ENCODE measurements at regions not wholly inside any gene's neighbourhood (a gene's known extent, or its start where the extent isn't known, plus 50 kb on each side); places are given as distances from the start of the nearest gene placed in this dataset.
A peak's percentile ranks its signal among the peaks of the same experiment; 100 is the strongest.

DNA sequence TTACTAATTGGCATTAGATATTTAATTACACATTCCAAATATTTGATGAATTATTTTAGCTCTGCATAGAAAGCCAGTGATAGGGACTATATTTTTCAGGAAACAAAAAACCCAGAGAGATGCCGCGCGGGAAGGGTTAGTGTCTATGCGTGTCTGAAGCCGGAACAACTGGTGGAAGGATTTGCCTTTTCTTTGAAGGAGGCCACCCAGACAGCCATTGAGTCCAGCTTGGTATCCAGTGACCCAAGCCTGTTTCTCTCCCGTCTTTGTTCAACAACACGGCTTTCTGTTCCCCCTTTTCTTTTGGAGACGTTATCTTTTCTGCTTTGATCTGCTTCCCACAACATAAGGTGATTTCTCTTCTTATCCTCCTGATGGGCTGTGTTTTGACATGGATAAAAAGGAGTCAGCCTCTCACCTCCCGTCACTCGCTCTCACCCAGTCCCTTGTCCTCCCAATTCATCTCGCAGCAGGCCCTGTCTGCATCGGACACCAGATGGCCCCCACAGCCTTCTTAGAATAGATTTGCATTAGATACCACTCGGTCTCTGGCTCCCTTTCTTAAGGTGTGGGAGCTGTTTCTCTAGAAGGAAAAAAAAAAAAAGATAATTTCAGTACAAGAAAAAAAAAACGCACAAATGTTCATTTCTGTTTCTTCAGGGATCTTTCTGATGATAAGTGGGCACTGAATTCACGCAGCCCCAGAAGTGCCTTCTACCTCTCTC, 361.8 kb downstream of the ZNF536 start:
- DNase-seq, result no peak

DNA sequence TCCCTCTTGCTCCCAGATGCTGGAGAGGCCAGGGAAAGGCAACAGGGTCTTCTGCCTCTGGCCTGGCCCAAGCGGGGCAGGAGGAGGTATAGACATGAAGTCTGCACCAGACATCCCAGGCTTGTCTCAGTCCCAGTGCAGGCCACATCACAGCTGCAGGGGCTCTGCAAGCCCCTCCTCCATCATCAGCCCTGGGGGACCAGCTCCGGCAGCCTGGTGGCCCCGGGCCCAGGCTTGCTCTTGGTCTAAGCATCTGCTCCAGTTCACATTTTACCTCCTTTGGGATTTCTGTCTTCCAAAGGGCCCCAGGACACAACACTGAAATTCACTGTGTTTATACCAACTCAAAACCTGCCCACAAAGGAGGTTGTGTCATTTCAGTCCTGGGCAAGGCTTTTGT, 359.4 kb downstream of the ZNF536 start:
- DNase-seq, result no peak

DNA sequence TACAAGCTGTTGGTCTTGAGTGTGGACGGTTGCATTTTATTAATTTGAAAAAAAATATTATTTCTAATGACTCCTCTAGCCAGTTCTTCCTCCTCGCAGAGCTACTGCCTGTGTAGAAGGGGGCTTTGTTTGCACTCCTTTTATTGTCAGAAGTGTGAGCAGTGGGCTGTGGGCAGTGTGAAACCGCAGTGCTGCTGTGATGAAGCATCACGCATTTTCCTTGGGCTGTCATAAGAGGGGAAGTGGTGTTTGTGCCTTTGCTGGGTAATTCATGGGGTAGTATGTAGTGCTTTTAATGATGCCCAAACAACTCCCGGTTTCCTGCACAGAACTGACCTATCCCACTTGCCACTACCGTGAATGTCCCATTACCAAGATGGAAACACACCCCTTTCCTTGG, 357.3 kb downstream of the ZNF536 start:
- DNase-seq, result no peak

DNA sequence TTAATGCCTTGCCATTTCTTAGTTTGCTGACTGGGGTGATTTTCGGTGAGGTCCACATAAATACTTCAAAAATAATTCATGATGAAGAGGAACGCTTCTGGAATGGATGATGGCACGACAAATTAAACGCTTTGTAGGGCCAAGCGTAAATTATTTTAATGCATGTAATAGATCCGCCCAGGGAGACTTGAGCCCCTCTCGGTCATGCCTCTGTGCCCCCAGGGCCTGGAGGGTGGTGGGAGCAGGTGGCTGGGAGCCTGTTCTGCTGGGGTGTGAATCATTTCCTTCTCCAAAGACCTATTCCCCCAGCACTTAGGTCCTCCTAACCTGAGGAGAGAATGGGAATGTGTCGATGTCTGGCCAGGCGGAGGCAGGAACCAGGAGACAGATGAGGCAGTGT, 350.6 kb downstream of the ZNF536 start:
- no peak for DNase-seq

DNA sequence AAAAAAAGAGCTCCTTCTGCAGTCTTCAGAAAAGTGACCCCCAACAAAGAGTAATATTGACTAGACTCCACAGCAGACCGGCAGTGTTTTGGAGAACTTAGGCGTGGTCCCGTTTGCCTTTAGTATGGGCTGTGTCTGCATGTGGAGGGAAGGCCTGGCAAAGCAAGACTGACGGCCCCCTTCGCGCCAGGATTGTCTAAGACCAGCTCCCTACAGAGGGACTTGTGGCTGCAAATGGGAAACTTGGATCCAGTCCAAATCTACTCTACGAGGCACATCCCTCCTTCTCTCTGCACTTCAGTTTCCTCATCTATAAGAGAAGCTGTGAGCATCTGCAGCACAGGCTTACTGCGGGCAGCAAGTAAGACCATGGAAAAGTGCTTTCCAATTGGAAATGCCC, 350.0 kb downstream of the ZNF536 start:
- DNase-seq, result no peak

DNA sequence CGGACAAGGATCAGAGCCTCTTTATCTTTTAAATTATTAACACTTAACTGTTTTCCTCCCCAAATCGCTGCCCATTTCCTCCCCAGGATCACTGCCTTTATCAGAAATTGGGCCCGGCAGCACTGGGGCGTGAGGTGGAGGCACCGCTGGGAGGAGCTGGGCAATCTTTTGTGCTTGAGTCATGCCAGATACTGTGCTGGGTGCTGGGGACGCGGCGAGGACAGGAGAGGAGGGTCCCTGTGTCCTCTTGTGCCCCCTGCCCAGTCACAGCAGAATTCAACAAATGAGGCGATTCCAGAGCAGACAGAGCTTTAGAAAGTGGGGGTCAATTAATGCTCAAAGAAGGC, 347.8 kb downstream of the ZNF536 start:
- no peak for DNase-seq

DNA sequence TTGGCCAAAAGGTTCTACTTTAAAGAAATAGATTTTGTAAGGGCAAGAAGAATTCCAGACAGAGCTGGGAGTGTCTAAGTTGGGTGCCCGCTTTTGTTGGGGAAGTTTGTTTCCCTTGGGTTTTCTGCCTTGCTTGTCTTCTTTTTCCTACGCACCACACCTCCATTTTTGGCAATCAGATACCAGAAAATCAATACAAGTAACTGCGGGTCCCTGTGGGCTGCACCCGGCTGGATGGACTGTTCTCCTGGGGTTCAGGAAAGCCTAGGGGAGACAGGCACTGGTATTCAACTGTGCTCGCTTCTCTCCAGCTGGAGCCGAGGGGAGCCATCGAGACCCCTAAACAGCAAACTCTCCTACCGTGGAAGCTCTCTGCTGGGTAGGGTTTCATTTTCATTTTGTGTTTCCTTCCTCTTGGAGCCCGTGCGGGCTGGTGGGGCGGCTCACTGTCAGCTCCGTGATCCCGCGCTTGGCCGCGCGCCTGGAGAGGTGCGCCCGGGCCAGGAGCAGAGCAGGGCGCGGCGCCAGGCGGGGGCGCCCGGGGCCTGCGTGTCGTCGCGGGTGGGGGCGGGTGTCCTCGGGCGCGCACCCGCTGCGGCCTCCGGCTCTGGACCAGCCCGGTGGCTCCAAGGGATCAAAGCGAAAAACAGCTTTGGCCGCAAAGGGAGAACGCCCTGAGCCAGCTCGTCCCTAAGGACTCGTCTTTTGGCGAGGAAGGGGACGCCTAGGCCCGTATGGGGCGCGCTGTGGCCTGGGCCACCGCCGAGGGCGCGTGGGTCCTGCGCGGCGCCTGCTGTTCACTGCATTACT, 347.2 kb downstream of the ZNF536 start:
- no peak for DNase-seq

DNA sequence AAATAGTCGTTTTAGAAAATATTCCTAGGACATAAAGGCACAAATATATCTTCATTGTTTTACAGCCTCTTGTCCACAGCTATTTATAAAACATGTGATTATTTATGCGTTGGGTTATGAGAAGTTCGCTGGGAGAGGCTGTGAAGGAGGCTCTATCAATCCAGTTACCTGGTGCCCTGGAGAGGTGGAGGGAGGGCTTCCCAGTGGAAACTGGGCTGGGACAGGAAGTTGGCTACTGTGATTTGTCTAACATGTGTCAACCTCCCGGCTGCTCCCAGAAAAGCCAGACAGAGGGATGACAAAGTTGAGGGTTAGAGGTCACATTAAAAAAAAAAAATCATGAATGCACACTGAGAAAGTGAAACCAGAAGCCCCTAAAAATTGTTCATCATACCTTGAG, 346.5 kb downstream of the ZNF536 start:
- no peak for DNase-seq

DNA sequence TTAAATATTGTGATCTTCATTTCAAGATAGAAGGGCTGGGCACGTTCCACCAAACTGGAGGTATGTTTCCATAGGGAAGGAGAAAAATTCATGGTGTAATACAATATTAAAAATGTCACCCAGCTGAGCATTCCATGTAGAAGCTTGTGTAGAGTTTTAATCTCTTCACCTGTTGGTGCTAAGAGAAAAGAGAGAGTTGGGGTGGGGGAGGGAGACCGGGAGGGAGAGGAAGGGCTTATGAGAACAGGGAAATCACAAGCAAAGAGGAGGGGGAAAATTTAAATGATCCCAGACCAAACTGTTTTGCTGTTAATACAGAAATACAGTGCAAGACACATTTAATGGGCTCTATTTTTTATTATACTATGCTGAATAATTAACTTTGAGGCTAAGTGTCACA, 345.8 kb downstream of the ZNF536 start:
- no peak for DNase-seq

DNA sequence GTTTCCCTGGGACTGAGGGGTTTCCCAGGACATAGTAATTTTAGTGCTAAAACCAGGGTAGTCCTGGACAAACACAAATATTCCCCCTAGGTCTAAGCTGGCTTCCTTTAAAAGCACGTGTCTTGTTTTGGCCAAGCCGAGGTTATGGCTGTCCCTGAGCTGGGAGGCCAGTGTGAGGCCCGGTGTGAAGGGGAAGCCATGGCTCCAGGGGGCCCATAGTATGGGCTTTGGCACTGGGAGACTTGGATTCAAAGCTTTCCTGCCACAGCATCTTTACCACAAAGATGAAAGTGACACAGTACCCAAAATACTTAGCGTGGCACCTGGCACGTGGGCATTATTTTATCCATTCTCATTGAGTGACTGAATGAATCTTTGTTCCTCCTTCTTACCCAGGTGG, 345.2 kb downstream of the ZNF536 start:
- no peak for DNase-seq

DNA sequence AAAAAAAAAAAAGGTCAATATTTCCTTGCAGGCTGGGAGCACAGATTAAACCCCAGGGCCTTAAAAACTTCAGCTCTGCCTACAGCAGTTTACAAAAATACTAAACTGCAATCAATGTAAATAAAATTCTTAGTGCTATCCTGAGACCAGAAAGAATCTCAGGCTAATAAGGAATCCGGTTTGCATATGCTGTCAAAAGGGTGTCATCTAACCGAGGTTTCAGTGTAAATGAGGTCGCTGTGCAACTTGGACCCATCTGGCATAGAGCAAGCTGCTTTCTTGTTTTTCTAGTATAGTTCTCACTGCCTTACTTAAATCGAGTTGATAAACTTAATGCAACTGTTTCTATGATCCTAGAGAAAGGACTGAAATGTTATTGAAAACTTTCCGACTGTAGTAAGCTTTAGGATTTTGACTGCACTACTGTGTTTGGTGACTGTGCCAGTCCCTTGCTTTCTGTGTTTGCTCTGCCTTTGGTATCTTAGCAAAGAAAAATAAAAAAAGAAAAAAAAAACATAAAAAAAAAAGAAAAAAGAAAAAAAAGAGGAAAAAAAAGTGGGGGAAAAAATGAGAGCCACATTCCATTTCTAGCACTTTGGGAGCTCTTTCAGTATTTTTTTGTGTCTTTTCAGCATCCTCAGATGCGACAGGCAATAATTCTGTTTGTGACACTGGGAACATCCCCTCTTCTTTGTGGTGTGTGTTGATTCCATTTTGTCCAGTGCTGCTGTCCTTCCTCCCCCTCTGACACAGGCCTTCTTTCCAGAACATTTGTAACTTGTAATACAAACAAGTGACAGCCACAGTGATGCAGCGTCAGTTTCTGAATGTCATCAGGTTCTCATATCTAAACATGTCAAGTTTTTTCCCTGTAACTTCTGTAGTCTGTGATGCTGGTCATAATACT, 340.5 kb downstream of the ZNF536 start:
- DNase-seq, result no peak

DNA sequence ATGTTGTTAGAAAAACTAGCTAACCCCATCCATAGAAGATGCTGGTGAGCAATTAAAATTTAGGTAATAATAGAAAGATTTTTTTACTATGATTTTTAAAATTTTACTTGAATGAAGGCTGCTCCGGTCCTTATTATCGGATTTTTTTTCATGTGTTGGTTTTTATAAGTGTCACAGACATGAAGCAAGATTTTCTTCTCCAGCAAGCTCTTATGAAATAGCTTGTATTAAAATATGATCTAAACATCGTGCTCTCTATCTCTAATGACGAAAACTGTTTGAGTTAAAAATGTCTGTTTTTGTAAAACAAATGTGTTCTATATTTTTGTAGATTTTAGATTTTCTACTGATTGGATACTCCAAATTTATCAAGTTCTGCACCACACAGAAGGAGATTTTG, 339.6 kb downstream of the ZNF536 start:
- no peak for DNase-seq

DNA sequence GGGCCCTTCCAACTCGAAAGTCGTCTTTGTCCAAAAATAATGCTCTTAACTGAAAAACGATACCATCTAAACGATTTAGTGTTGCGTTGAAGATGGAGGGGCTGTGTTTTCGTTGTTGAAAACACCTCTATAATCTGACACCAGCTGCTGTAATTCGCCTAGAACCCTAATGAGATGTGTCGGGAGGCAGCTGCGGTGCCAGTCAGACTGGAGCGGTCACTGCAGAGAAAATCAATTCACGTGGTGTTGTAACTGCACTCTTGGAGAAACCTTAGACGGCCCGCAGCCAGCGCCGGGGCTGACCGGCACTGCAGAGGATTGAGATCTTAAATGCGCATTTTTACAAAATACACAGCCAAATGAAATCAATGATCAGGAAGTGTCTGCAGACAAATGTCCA, 339.1 kb downstream of the ZNF536 start:
- DNase-seq, result no peak

DNA sequence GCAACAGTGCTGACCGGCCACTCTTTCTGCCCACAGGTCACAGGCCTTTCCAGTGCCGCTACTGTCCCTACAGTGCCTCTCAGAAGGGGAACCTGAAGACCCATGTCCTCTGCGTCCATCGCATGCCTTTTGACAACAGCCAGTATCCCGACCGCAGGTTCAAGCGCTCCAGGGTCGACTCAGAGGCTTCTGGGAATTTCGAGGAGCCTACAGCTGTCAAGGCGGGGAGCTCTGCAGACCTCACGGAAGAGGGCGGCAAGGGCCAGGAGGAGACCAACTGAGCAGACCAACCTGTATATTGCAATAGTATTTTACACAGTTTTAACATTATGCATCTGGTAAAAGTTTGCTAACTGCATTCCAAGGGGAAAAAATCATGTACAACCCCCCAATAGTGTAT, 338.5 kb downstream of the ZNF536 start:
- DNase-seq, result no peak

DNA sequence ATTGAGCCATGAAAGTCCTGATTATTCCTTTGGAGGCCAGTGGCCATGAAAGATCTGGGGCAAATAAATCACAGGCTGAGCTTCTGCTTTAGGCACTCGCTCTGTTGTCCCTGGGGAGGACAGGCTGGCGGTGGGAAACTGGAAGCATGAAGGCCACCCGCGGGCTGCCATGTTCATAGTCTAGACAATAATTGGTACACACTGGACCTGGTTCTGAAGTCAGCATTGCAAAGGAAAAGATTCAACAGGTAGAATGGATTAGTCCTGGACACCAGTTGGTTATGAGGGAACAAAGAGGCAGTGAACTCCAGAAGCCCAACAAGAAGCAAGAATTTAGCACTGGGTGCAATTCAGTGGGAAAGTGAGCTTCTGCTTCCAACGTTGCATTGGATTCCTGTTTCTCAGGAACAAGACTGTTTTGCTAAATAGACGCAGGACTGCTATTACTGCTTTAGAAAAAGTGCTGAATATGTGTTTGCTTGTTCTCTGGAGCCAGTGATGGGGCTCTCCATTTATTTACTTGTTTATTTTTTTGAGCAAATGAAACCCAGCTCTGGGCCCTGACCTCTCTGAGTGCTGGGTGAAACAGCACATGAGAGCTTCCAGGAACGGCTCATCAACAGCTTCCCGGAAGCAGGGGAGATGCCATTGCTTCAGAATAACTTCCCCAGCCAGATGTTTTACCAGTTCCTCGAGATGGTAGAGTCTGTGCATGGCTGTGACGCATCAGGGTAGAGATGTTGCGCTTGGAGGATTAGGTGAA, 336.4 kb downstream of the ZNF536 start:
- DNase-seq, result no peak

DNA sequence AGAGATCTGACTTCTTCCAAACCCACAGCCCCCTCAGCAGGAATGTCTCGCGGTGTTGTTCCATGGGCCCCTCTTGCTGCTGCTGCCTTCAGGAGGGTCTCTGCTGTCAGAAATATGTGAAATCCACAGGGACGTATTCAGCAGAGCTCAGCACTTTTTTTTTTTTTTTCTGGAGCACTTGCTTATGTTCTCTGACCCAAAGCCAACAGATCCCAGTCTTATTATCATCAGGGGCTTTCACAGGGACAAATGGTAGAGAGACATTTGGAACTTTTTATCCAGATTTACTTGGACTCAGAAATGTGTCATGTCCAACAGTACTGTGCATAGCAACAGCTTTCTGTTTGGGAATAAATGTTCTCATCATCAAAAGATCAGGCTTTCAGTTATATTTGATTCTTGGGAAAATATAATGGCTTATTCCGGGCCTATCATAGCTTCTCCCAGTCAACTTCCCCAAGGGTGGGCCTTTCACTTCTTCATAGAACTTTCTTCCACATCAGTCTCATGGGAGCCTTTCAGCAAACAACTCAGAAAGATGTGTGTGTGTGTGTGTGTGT, 332.7 kb downstream of the ZNF536 start:
- DNase-seq, result no peak

DNA sequence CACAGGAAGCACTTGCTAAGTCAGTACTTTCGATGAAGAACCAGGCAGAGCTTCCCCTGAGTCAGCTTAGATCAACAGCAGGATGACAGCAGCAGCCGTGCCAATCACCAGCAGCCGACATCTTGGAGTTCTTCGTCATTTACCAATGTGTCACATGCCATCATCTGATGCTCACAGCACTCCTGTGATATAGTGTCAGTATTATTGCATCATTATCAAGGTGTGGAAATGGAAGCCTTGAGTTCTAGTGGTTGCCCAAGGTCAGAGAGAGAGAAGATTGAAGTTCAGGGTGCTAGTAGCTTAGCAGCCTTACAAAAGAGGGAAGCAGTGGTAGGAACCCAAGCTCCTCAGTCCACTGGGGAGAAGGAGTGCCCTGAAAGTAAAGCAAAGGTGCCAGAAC, 331.5 kb downstream of the ZNF536 start:
- DNase-seq, result no peak

DNA sequence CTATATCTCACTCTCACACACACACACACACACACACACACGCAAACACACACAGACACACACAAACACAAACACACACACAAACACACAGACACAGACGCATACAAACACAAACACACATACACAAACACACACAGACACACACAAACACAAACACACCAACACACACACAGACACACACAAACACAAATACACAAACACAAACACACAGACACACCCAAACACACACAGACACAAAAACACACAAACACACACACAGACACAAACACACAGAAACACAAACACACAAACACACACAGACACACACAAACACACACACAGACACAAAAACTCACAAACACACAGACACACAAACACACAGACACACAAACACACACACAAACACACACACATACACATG, 329.0 kb downstream of the ZNF536 start:
- DNase-seq, result no peak

DNA sequence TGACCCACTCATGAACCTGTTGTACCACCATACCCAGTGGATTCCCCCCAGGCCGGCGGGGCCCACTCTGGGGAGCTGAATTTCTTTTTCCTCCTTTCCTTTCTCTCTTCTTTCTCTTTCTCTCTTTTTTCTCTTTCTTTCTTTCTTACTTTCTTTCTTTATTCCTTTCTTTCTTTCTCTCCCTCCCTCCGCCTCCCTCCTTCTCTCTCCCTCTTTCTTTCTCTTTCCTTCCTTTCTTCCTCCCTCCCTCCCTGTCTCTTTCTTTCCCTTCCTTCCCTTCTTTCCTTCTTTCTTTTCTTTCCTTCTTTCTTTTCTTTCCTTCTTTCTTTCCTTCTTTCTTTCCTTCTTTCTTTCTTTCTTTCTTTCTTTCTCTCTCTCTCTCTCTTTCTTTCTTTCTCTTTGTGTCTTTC, 327.7 kb downstream of the ZNF536 start:
- DNase-seq, result no peak

DNA sequence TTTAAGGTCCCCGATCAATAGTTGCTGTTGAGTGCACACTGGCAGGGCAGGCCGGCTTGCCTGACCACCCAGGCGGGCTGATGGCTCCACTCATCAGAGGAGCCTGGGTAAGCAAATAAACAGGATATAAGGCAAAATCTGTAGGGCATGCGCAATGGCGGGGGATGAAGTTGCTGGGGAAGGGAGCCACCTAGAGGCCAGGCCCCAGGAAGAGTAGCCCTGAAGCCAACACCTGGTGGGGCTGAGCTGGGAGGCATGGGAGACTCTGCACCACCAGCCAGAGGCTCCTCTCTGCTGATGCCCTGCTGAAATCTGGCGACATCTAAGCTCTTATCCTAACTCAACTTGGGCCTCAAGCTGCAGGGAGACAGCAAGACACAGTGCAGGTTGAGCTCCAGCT, 324.3 kb downstream of the ZNF536 start:
- peak in 1 of 2 donors; percentile 4 for DNase-seq

DNA sequence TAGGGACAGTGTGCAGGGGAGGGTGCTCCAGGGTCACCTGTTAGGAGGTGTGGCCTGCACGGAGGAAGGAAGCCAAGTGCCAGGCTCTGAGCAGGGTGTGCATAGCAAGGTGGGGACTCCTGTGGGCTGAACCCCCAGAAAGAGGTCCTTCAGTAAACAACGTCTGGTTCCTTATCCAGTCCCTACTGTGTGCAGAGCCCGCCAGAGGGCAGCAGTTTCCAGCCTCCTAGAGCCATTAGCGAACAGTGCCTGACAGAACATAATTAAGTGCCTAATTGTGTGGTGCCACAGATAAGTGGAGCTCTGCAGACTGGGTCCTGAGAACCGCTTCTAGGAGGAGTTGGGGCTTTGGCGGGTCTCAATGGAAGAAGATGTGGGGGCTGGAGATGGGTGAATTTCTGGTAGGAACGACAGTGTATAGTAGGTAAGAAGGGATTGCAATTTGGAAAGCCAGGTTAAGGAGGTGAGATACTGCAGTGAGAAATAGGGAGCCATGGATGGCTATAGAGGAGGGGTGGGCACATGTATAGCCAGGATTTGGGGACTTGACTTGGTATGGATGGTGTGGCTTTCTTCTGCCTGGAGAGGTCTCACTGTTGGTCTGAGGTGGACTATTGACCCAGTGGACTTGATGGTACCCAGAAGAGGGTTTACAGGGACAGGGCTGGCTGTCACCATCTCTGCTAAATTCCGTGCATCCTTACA, 323.1 kb downstream of the ZNF536 start:
- no peak for DNase-seq
